Kasumi-1 (cell line): ENCODE measurements at regions not wholly inside any gene's neighbourhood (a gene's known extent, or its start where the extent isn't known, plus 50 kb on each side); places are given as distances from the start of the nearest gene placed in this dataset.
"Not testable (repeated sequence)": the region's sequence is repeated elsewhere in the genome, so short reads cannot be mapped to it uniquely, and the experiment has no call there.

Experiments used
- DNase-seq, 2 experiments: peaks; one replicate each; lab custom pipeline; 2025; lab: John Stamatoyannopoulos, UW

DNA sequence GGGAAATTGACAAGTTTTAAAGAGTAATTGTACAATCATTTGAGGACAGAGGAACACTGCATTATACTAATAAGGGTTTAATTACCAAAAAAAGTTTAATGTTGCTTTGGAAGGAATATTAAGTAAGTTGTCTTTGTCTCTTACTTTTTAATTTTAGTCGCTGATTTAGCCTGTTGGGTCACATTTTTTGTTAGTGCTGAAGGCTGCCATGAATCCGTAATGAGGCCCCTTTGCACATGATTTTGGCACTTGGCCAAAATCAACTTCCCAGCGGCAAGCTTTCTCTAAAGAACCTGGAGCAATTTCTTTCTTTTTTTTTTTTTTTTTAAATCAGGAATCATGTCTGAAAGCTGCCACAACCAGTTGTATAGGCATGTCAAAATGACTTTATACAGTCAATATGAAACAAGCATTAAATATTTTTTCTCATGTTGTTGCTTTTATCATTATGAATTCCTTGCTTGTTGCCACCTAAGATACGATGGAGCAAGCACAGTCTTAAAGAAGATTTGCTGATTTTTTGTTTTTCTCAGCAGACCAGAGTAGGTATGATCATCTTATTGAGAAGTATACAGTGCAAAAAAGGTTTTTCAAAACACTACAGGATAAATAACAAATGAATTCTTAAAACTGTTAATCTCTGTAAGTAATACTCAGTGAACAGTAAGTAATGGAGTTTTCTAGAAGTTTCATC lies 690.4 kb downstream of the USP25 start:
- DNase-seq: no peak

DNA sequence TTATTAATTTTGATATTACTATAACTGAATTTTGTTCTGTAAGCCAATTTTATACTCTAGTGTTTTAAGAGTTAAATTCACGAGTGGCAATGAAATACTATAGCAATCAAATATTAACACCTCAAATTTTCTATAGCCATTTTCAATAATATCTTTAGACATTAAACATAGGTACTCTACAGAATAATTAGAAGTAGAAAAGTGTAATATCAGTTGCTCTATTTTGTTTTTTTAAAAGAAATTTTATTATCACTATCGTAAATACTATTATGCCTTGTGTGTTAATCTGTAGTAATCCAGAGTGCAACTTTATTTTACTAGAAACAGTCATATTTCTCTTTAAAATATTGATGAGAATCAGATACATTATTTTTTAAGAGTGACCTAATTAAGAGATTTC lies 691.2 kb downstream of the USP25 start:
- DNase-seq: no peak

DNA sequence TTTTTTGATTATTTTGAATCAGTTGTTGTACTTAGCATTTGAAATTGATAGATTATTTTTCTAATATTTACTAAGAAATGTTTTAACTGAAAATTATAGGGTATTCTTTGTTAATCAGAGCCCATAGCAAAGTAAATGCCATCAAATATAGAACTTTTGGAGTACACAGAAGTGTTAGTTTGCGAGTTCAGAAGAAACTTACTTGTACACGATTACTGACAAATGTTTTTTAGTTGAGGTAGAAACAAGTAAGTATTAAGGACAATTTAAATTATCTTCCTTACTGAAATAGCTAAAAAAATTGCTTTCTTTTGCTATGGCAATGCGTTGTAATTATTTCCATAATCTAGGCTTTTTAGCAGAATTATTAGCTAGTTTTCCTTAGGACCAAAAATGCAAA lies 692.2 kb downstream of the USP25 start:
- DNase-seq: no peak

DNA sequence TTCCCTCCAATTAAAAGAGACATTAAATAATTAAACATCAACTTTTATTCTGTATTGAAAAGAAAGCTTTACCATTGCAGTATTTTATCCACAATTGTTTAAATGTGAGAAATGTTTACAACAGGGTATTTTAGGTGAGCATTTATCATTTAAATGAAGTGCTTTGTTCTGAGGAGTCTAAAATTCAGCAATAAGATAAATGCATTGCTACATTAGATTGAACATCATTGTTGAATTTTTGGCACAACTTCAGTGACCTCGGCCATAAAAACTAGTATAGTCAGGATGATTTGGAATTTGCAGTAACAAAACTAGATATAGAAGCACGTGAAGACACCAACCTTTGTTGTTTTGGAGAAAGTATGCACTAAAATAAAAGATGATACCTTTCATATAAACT lies 692.9 kb downstream of the USP25 start:
- DNase-seq: no peak

DNA sequence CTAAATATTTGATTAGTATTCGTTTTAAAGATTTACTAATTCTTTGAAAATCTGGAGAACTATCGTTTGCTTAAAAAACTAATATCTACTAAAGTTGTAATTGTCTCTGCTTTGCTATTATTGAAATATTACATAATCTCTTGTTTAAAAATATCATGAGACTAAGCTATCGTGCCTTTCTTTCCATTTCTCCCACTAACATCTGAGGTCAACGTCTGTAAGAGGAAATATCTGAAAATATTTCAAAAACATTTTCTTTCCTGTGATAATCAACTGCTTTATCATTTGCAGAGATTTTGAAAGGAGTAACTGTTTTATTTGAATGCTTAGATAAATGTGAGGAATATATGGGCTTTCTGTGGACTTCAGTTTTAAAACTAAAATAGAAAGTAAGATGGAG lies 694.1 kb downstream of the USP25 start:
- no peak for DNase-seq

DNA sequence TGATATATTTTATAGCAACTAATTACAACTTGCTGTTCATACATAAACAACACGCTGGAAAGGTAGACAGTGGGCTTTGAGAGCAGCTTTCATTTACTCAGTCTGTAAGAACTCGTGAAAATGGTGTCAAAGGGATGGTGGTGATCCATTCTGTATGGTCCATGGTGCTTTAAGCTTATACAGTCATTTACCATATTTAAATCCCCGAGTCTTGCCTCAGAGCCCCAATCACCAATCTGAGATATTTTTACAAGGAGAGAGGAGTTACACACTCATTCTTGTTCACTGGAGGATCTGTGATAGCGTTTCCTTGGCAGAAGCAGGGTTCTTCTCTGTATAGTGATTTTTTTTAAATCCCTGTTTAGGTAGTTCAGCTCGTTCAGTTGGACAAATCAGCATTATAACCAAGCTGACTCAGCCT lies 694.6 kb downstream of the USP25 start:
- DNase-seq: no peak

DNA sequence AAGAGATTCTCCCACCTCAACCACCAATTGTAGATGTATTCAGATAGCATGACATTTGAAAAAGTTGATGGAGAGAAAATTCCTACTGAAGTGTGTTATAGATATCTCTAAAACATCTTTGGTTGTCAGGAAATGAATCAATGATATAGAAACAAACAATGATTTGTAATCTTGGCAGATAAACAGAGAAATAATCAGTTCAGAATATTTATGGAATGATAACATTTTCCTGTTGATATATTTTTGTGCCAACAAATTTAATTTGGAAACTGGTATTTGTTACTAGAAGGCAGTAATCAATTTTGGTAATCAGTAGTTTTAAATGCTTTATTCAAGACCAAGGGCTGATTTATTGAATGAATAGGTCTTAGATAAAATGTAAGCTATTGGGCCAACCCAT lies 695.6 kb downstream of the USP25 start:
- no peak for DNase-seq

DNA sequence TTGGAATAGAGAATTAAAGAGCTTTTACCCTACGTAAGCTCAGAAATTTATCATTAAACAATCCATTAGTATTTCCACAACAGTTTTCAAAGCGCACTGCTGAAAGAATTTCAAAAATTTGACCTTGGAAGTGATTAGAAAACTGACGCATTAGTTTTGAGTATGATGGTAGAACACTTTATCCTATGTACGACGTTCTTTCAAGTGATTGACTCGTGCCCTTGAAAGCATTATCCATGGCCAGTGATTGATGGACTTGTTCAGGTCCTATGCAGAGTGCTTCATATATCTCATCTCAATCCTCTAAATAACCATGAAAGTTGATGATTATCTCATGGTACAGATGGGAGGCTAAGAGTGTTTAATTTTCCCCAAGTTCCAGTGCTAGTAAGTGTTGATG lies 697.2 kb downstream of the USP25 start:
- DNase-seq: no peak

DNA sequence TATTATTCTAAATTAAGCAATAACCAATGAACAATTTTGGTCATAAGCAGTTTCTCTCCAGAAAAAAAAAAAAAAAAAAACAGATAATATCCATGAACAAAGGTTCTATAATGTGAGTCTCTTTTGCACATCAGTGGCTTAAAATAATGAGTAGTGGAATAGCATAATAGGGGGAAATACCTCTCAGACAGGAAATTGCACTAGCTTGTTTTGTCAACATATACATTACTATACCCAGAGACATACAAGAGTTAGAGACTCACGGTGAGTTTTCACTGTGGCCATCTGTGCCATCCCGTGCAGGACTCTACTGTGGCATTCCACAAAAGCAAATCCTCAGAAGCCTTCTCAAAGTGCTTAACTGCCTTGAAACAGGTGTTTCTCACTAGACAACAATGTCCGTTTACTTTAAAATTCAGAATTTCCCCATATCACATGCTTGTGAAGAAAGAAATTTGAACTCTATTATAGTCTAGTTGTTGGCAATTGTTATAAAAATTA lies 697.9 kb downstream of the USP25 start:
- DNase-seq: no peak

DNA sequence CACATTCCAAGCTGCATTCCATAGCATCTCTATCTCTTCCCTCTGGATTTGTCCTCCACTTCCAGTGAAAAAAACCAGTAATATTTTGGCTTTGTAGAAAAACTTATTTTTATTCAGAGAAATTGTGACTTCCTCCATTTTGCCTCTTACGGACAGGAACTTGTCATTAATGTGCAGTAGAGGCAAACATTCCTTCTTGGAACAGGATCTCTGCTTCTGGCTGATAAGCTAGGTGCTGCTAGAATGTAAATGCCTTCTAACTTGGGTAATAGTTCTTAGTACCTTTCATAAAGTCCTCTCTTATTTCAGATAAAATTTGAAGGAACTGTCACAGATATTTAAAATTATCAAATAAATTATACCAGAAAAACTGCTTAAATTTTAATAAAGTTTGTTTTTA lies 707.8 kb downstream of the USP25 start:
- no peak for DNase-seq

DNA sequence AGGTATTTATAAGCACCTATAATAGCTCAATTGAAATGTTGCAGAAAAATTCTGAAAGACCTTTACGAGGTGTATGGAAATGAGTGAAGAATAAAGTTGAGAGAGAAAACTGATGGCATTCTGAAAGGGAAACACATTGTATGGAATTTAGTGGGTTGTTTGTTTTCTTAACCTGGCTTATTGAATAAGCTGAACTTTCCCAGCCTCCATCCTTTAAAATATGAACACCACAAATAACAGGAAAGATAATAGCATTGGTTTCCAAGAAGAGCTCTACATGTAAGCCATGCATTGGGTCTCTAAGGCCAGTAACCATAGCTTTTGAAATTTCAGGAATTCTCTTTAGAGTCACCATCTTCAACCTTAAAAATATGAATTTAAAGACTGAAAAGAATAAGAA lies 709.0 kb downstream of the USP25 start:
- no peak for DNase-seq

DNA sequence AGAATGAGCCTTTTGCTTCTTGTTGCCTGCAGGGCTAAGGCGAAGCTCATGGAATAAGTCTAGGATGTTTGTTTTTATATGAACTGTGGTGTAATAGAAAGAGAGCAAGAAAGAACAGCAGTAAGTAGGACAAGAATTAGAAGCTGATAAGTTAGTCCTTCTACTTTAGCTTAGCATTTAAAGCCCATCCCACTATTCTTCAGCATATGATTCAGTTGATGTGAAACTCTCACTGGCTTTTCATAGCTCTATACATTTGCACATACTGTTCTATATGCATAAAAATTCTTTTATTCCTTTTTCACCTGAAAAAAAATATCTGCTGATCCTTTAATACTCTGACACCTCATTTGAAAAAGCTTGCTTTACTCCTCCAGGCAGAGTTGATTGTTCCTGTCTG lies 712.0 kb downstream of the USP25 start:
- DNase-seq: no peak

DNA sequence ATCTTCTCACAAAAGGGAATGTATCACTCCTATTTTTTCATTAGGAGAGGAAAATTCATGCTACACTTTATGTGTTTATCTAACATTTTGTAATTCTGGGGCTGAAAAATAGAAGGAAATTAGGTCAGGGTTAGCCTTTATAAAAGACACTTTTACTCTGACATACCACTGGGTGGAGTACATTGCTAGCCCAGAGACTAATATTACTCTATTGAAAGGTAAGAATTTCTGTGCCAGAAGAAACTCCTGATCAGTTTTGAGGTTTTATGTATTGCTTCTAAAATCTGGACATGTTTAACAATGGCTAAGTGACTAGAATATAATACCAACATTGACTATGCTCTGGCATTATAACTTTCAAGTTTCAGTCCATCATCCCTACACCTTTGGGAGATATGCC lies 724.6 kb downstream of the USP25 start:
- peak; percentile 0 to 32 for DNase-seq

DNA sequence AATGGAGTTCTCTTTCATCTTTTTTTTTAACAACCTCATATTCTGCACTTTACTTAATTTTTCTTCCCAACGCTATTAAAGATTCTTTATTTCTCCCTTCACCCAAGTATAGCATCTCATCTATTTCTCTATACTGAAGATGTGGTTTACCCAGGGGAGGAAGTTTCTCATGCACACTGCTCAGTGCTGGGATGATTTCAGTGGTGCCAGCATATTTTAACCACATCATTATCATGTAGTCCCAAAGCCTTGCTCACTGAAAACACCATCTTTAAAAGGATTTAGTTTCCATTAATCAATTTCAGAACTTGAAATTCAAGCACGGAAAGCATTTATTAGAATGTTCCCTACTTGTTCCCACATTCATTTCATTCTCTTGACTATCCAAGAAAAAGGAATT lies 725.7 kb downstream of the USP25 start:
- DNase-seq: no peak

DNA sequence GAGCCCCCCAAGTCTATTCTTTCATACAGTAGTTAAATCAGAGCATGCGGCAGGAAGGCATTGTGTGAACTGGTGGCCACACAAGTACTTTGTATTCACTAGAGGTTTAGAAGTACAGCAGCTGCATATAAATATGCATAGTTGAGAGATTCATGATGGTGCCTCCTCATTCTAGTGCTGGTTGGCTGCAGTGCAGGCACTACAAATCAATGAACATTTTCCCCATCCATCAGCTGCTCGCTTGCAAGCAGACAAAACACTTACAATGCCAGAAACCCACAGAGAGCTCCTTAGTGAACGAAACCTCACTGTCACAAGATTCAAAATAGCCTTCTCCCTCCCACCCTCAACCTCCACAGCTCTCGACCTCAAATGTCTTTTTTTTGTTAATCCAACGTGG lies 726.2 kb downstream of the USP25 start:
- no peak for DNase-seq

DNA sequence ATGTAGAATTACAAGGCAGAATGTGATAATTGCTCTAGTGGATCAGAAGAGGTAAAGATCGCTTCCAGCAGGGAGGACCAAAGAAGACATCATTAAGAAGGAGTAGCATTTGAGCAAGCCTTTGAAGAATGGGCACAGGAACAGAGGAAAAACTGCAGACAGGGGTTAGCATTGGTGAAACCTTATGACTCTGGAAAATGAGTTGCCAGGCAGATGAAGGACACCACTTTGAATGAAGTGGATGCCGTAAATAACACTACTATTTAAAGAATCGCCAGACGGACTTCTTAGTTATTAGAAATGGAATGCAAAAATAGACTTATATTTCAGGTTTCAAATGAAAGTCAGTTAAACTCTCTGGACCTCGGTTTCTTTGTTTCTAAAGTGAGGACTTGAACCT lies 727.7 kb downstream of the USP25 start:
- no peak for DNase-seq

DNA sequence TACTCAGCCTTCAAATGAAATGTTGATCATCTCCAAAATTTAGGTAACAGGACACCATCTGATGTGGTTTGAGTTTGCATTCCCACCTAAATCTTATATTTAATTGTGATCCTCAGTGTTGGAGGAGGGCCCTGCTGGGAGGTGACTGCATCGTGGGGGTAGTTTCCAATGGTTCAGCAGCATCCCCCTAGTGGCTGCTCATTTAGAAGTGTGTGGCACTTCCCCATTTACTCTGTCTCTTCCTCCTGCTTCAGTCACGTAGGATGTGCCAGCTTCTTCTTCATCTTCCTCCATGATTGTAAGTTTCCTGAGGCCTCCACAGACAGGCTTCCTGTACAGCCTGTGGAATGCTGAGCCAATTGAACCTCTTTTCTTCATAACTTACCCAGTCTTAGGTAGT lies 731.2 kb downstream of the USP25 start:
- peak in 1 of 2 experiments; percentile 17 for DNase-seq

DNA sequence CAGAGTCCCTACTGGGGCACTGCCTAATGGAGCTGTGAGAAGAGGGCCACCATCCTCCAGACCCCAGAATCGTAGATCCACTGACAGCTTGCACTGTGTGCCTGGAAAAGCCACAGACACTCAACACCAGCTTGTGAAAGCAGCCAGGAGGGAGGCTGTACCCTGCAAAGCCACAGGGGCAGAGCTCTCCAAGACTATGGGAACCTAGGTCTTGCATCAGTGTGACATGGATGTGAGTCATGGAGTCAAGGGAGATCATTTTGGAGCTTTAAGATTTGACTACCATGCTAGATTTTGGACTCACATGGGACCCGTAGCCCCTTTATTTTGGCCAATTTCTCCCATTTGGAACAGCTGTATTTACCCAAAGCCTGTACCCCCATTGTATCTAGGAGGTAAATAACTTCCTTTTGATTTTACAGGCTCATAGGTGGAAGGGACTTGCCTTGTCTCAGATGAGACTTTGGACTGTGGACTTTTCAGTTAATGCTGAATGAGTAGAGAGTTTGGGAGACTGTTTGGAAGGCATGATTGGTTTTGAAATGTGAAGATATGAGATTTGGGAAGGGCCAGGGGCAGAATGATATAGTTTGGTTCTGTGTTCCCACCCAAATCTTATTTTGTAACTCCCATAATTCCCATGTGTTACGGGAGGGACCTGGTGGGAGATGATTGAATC lies 734.6 kb downstream of the USP25 start:
- DNase-seq: not testable (repeated sequence)

DNA sequence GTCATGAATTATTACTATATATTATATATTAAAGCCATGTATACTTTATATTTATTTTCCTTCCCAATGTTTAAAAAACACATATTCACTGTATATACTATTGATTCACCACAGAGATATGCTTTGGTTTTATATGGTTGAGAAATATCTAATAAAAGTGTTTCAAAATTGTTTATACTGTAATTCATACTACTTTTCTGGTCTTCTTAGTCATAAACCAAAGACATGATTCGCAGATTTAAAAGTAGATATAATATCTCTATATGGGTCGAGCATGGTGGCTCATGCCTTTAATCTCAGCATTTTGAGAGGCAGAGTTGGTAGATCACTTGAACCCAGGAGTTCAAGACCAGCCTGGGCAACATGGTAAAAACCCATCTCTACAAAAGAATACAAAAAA lies 738.4 kb downstream of the USP25 start:
- DNase-seq: no peak

DNA sequence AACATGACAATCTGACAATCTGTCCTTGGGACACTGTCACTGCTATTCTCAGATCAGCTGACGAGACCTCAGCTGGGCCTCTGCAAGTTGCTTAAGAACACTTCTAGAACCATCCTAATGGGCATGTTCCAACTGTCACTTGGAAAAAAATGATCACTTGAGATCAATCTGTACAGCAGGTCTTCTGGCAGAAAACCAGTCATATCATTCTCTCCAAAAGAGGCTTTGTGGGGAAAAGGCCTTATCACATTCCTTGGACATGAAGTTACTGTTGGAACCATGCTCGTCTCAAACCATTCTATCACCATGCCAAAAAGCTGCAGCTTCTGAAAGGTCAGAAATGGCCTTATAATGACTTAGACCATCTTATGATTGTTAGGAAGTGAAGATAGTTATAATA lies 744.2 kb downstream of the USP25 start:
- no peak for DNase-seq

DNA sequence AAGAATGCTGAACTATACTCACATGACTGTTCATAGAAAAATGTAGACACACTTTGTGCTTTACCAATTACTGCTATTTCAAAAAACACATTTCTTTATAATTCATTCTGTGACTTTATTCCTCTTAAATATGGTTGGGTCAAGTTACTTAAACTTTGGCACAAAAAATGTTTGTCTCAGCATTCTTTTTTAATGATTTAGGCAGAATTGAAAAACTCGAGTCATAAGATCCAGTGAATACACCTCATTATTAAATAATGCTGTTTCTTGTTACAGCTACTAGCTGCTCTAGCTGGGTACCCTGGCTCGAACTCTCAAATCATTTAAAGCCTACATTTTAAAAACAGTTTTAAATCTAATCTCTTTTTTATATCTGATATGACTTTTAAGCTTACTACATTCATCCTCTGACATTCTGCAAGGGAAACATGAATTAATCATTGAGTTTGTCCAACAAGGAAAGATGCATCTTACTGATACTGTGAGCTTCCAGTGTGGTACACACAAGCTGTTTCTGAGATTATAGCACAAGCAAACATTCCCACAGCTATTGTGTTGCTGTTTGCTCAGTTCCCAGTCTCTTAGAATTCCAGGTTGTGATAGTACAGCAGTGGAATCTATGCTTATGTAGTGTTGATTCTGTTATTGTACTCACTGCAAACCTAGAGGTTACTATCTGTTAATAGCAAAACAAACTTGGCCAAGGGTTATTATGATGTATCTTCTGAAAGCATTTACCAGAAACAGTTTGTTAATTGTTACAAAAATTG lies 746.5 kb downstream of the USP25 start:
- no peak for DNase-seq

DNA sequence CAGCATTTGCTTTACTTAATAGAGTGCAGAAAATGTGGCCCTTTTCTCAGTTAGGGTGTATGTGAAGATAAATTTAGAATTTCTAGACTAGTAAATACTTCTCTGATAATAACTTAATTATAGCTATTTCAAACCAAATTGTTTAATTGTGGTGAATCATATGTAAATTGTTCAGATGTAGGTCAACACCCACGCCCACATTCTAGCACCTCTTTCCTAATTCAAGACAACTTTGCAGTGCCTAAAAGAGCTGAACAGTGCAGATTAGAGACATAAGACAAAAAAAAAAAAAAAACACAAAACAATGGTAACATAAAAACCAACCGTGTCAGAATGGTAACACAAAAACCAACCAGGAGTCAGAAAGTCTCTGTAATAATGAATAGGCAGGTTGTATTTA lies 758.3 kb downstream of the USP25 start:
- DNase-seq: no peak

DNA sequence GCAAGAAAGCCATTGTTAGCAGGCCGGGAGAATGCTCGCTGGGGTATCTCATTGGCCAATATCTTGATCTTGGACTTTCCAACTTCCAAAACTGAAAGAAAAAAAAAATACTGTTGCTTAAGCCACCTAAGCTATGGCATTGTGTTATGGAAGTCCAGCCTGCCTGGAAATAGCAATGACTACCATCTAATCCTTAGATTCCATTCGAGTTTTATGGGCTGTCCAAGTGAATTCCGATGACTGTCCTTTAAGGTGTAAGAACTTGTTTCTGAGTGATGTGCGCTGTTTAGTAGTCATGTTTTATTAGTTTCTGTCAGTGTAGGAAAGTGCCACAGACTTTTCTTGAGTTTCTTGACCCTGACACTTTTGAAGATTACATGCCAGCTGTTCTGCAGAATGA lies 762.6 kb downstream of the USP25 start:
- DNase-seq: no peak
